ENCODE measurements at regions not wholly inside any gene's neighbourhood (a gene's known extent, or its start where the extent isn't known, plus 50 kb on each side); places are given as distances from the start of the nearest gene placed in this dataset.

DNA sequence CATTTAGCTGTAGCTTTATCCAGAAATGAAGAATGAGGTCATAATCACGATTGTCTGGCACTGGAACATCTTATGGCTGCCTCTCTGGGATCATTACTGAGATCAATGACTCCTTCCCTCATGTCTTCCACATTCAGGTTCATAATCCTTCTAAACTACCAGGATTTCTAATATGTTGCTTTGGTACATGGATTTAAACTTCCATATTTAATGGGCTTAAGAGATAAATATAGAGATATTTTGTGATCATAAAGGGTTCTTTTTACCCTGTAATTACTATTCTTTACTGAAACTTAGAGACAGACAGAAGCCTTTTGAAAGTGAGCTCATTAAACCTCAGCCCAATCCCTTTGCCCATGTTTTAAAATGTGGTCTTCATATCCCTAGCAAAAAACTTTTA, 575.4 kb upstream of the ALCAM start:
- H2BK12ac ChIP-seq (ENCODE audit: low read depth, low read length): no peak overlapping the region
- H3K27ac ChIP-seq (ENCODE audit: low read depth, low read length): no peak overlapping the region
- no peak overlapping the region for H3K56ac ChIP-seq (replicated peaks; ENCODE audit: insufficient read length, low read depth, low read length)
- H2AFZ ChIP-seq (ENCODE audit: low read length): no peak overlapping the region
- no peaks in the 10 kb centered on the region for H3K79me1 ChIP-seq (ENCODE audit: low read depth, low read length)
- no peaks in the 10 kb centered on the region for H3K4me1 ChIP-seq (replicated peaks in 1 of 4; ENCODE audit: control insufficient read depth in 3 of 4, insufficient read depth in 4 of 4, low read length in 3 of 4)
- H3K18ac ChIP-seq (ENCODE audit: extremely low read depth, low read length): no peak overlapping the region
- ChIA-PET CTCF (ENCODE audit: partially characterized antibody) (no interaction called here), POLR2A (ENCODE audit: partially characterized antibody) (no interaction called here)
- H3K14ac ChIP-seq (ENCODE audit: insufficient read length): no peak overlapping the region
- H4K20me1 ChIP-seq (replicated peaks in 1 of 2; ENCODE audit: control insufficient read depth in 1 of 2, insufficient read depth in 2 of 2, low read length in 2 of 2): no peaks in the 10 kb centered on the region
- no peak for DNase-seq (ENCODE audit: low read depth in 1 of 2, low spot score in 2 of 2)
- no peak overlapping the region for H2BK20ac ChIP-seq (ENCODE audit: low read length)
- no peaks in the 10 kb centered on the region for H3K36me3 ChIP-seq (ENCODE audit: control insufficient read depth in 2 of 4, insufficient read depth in 4 of 4, low read length in 3 of 4)
- 100% methylated on average over 1 of the region's 1 CpG; no CpG with 5 or more reads in 1 of the 2 experiments for WGBS, 2 experiments (ENCODE audit: extremely low coverage in 1 of 2, insufficient coverage in 1 of 2, insufficient read length in 1 of 2, insufficient replicate concordance in 2 of 2, low coverage in 1 of 2, low lambda C conversion rate in 2 of 2, missing lambda C conversion rate in 1 of 2)
- H2BK120ac ChIP-seq (replicated peaks; ENCODE audit: low read depth, low read length): no peak overlapping the region
- H3K9ac ChIP-seq (replicated peaks in 1 of 4; ENCODE audit: extremely low read depth in 1 of 4, low read depth in 3 of 4, low read length in 3 of 4): no peak overlapping the region
- H4K5ac ChIP-seq (ENCODE audit: insufficient read length, low read depth, low read length): no peak overlapping the region
- H3K4me3 ChIP-seq (ENCODE audit: extremely low read depth in 1 of 4, insufficient read depth in 2 of 4, low read depth in 3 of 4, low read length in 4 of 4): no peak overlapping the region
- no peak overlapping the region for H3K23ac ChIP-seq (ENCODE audit: insufficient read length)
- no peak overlapping the region for H2BK5ac ChIP-seq (ENCODE audit: low read depth, low read length)
- H3K9me3 ChIP-seq (ENCODE audit: insufficient read depth in 2 of 2, low read depth in 1 of 2, low read length in 1 of 2): no peaks in the 10 kb centered on the region
- H4K91ac ChIP-seq (replicated peaks; ENCODE audit: insufficient read length, low read length): no peak overlapping the region
- no peak overlapping the region for H3K4ac ChIP-seq (replicated peaks; ENCODE audit: insufficient read length, low read depth, low read length)
- no peak overlapping the region for H3K4me2 ChIP-seq (ENCODE audit: insufficient read depth in 1 of 2, low read depth in 2 of 2, low read length in 2 of 2)
- H3K79me2 ChIP-seq (ENCODE audit: control insufficient read depth in 1 of 2, insufficient read depth in 2 of 2, low read length in 2 of 2): no peaks in the 10 kb centered on the region
- no peak for FAIRE-seq
- H3K23me2 ChIP-seq (ENCODE audit: low read depth, low read length): no peaks in the 10 kb centered on the region
- H4K8ac ChIP-seq (ENCODE audit: extremely low read depth, insufficient read depth, low read length): no peak overlapping the region
- no peaks in the 10 kb centered on the region for H3K27me3 ChIP-seq (replicated peaks in 1 of 4; ENCODE audit: control insufficient read depth in 3 of 4, extremely low read depth in 1 of 4, insufficient read depth in 3 of 4, low read length in 3 of 4)
- no peak overlapping the region for H2AK5ac ChIP-seq (ENCODE audit: low read depth, low read length)
- H2BK15ac ChIP-seq (ENCODE audit: low read length): no peak overlapping the region
- TF ChIP-seq GTF2F1 (IDR thresholded peaks at IDR 0.05; ENCODE audit: borderline replicate concordance, low read depth, low read length) (no peak), SUZ12 (IDR thresholded peaks at IDR 0.05; ENCODE audit: low read length) (no peak), FOSL1 (IDR thresholded peaks at IDR 0.05; ENCODE audit: insufficient read depth, low read depth, low read length) (no peak), TBP (IDR thresholded peaks at IDR 0.05; ENCODE audit: low read depth, low read length) (no peak), RBBP5 (IDR thresholded peaks at IDR 0.05; ENCODE audit: borderline replicate concordance, low read depth, low read length) (no peak), SP2 (IDR thresholded peaks at IDR 0.05; ENCODE audit: low read length) (no peak), RFX5 (IDR thresholded peaks at IDR 0.05; ENCODE audit: borderline replicate concordance, low read depth, low read length) (no peak), NRF1 (IDR thresholded peaks at IDR 0.05; ENCODE audit: low read depth, low read length) (no peak), ASH2L (IDR thresholded peaks at IDR 0.05; ENCODE audit: low read length) (no peak), JUN (IDR thresholded peaks at IDR 0.05; ENCODE audit: low read depth, low read length) (no peak)
- TF ChIP-seq, protein P1, sequence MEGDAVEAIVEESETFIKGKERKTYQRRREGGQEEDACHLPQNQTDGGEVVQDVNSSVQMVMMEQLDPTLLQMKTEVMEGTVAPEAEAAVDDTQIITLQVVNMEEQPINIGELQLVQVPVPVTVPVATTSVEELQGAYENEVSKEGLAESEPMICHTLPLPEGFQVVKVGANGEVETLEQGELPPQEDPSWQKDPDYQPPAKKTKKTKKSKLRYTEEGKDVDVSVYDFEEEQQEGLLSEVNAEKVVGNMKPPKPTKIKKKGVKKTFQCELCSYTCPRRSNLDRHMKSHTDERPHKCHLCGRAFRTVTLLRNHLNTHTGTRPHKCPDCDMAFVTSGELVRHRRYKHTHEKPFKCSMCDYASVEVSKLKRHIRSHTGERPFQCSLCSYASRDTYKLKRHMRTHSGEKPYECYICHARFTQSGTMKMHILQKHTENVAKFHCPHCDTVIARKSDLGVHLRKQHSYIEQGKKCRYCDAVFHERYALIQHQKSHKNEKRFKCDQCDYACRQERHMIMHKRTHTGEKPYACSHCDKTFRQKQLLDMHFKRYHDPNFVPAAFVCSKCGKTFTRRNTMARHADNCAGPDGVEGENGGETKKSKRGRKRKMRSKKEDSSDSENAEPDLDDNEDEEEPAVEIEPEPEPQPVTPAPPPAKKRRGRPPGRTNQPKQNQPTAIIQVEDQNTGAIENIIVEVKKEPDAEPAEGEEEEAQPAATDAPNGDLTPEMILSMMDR (IDR thresholded peaks at IDR 0.05; ENCODE audit: control extremely low read depth in 1 of 3, insufficient read depth in 1 of 3, low read depth in 1 of 3, low read length in 3 of 3): no peak
